Spleen (tissue), 11 donors: ENCODE measurements at regions not wholly inside any gene's neighbourhood (a gene's known extent, or its start where the extent isn't known, plus 50 kb on each side); places are given as distances from the start of the nearest gene placed in this dataset.

Experiments used
- DNase-seq: peaks from one replicate; pipeline ENCODE4 v3.0.0-alpha.2; 2020
- H3K27ac ChIP-seq, 8 donors: fragments of 200-600 bp; sonication (generic) in 7 of 8; 1 replicate in 4 of 8; 2 replicates in 4 of 8; pipeline versions ENCODE4 v1.5.0 to v1.8.0; 2016 to 2021; ENCODE audit warnings: inconsistent platforms in 4 of 8, mild to moderate bottlenecking in 4 of 8, moderate library complexity in 1 of 8
- H3K27me3 ChIP-seq, 7 donors: fragments of 200-600 bp; sonication (generic) in 6 of 7; replicated peaks in 1 of 7; 1 replicate in 4 of 7; 2 replicates in 3 of 7; pipeline versions ENCODE4 v1.5.0 to v1.8.0; 2016 to 2021; ENCODE audit warnings: inconsistent platforms in 3 of 7, mild to moderate bottlenecking in 1 of 7
- H3K36me3 ChIP-seq, 6 donors: fragments of 200-600 bp; sonication (generic) in 5 of 6; 1 replicate in 4 of 6; 2 replicates in 2 of 6; pipeline versions ENCODE4 v1.5.0 to v1.8.0; 2016 to 2021; ENCODE audit warnings: inconsistent platforms in 2 of 6
- H3K4me1 ChIP-seq, 6 donors: fragments of 200-600 bp; sonication (generic) in 5 of 6; 1 replicate in 3 of 6; 2 replicates in 3 of 6; pipeline versions ENCODE4 v1.5.0 to v1.8.0; 2016 to 2021; ENCODE audit warnings: inconsistent platforms in 3 of 6
- H3K4me3 ChIP-seq, 8 donors: fragments of 200-600 bp; sonication (generic) in 7 of 8; 1 replicate in 4 of 8; 2 replicates in 4 of 8; pipeline versions ENCODE4 v1.5.0 to v1.8.0; 2016 to 2021; ENCODE audit warnings: inconsistent platforms in 4 of 8, mild to moderate bottlenecking in 4 of 8, moderate library complexity in 2 of 8
- H3K9me3 ChIP-seq, 8 donors: fragments of 200-600 bp; sonication (generic) in 7 of 8; 1 replicate in 4 of 8; 2 replicates in 4 of 8; pipeline versions ENCODE4 v1.5.0 to v1.8.0; 2016 to 2021; ENCODE audit warnings: inconsistent platforms in 4 of 8
- POLR2A ChIP-seq, 3 donors: fragments of 450-650 bp; IDR thresholded peaks; one replicate each; pipeline ENCODE4 v1.5.1; 2017; ENCODE audit warnings: antibody characterized with exemption in 3 of 3, mild to moderate bottlenecking in 1 of 3
- POLR2AphosphoS5 ChIP-seq, 3 donors: sonication (generic); formaldehyde crosslinking; IDR thresholded peaks; one replicate each; pipeline ENCODE4 v1.5.1; 2017; ENCODE audit warnings: antibody characterized with exemption in 3 of 3
- WGBS, 5 donors: extraction: QIAGEN DNeasy Blood & Tissue Kit in 3 of 5; methylation state at CpG; one replicate each; pipeline versions ENCODE4 v1.1.5 to v1.1.7; 2013 to 2018; 5-methylcytosine and 5-hydroxymethylcytosine counted together
- intact Hi-C: fragments of 100-400 bp; cut with DNase I; formaldehyde crosslinking; loops from one replicate; pipeline ENCODE4 v1.15.0; 2023; ENCODE audit warnings: low total_unique reads
- TF ChIP-seq, protein P1 (sequence below), 11 experiments: fragments of 200-600 bp in 7 of 11; fragments of 450-650 bp in 4 of 11; sonication (generic) in 4 of 11; IDR thresholded peaks in 8 of 11; conservative IDR thresholded peaks in 3 of 11; 1 replicate in 7 of 11; 2 replicates in 4 of 11; pipeline versions ENCODE4 v1.4.0 to v1.8.0; 2016 to 2021; ENCODE audit warnings: antibody characterized with exemption in 11 of 11, inconsistent platforms in 4 of 11, mild to moderate bottlenecking in 1 of 11
- donor health status: healthy with polysubstance abuse.
- donor health status: DM: no; HTN: no; CAD: no; lungs with moderate emphysema.
- donor health status: DM: no; HTN: no; CAD: no.
- donor health status: Bipolar disorder and iron deficiency.
- donor health status: healthy.
- donor health status: DM: no; HTN: no; CAD: no.
- donor health status: DM: yes; HTN: yes; CAD: no.

- H3K9me3 ChIP-seq = no peaks in the 10 kb centered on the region
- no peaks in the 10 kb centered on the region for H3K27me3 ChIP-seq
- 81 to 95% (median 92%) methylated on average over 1 of the region's 1 CpG for WGBS, 5 donors
- H3K4me3 ChIP-seq = no peak overlapping the region
- H3K4me1 ChIP-seq = no peaks in the 10 kb centered on the region
- no peak for DNase-seq
- no peaks in the 10 kb centered on the region for H3K36me3 ChIP-seq
- intact Hi-C loops = no loop called here
- no peak overlapping the region for H3K27ac ChIP-seq
- TF ChIP-seq, protein P1, sequence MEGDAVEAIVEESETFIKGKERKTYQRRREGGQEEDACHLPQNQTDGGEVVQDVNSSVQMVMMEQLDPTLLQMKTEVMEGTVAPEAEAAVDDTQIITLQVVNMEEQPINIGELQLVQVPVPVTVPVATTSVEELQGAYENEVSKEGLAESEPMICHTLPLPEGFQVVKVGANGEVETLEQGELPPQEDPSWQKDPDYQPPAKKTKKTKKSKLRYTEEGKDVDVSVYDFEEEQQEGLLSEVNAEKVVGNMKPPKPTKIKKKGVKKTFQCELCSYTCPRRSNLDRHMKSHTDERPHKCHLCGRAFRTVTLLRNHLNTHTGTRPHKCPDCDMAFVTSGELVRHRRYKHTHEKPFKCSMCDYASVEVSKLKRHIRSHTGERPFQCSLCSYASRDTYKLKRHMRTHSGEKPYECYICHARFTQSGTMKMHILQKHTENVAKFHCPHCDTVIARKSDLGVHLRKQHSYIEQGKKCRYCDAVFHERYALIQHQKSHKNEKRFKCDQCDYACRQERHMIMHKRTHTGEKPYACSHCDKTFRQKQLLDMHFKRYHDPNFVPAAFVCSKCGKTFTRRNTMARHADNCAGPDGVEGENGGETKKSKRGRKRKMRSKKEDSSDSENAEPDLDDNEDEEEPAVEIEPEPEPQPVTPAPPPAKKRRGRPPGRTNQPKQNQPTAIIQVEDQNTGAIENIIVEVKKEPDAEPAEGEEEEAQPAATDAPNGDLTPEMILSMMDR (IDR thresholded peaks at IDR 0.05 in 8 of 11, conservative IDR thresholded peaks at IDR 0.05 in 3 of 11) = no peak
- TF ChIP-seq POLR2AphosphoS5 (IDR thresholded peaks at IDR 0.05) = no peak
- TF ChIP-seq POLR2A (IDR thresholded peaks at IDR 0.05) = no peak
These were observed 160.8 kb upstream of the SEL1L start for GRCh38 chr14:81694419-81694818.

DNA sequence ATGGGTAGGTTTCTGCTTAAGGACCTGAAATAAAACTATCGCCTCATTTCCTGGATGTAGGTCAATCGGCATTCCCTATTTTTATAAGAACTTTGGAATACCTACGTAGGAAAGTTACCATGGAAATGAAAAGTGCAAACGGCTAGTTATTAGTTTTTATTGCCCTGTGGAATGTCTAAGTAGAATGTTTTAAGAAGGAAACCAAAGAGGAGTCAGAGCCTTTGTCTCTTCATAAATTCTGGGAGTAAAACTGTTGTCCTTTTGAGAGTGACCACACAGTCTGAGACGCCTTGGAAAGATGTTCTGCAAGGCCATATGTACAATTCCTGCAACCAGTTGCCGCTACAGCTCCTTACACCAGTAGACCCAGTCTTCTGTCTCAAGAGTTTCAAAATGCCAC is 176.0 kb upstream of the SEL1L start:
- Histone ChIP-seq H3K36me3 (no peaks in the 10 kb centered on the region), H3K27me3 (no peaks in the 10 kb centered on the region), H3K4me1 (no peaks in the 10 kb centered on the region), H3K27ac (no peak overlapping the region), H3K4me3 (no peak overlapping the region), H3K9me3 (peaks cover 0 to 15% (median 10%) of the 10 kb centered on the region in 8 donors)
- TF ChIP-seq POLR2A (IDR thresholded peaks at IDR 0.05) (no peak), POLR2AphosphoS5 (IDR thresholded peaks at IDR 0.05) (no peak)
- TF ChIP-seq, protein P1 (IDR thresholded peaks at IDR 0.05 in 8 of 11, conservative IDR thresholded peaks at IDR 0.05 in 3 of 11) = no peak
- 50 to 63% (median 58%) methylated on average over 6 of the region's 6 CpGs for WGBS, 5 donors
- intact Hi-C loops = no loop called here
- DNase-seq = no peak

- peaks cover 0 to 9% (median 4%) of the 10 kb centered on the region in 8 donors for H3K9me3 ChIP-seq
- H3K27ac ChIP-seq = no peak overlapping the region
- H3K36me3 ChIP-seq = no peaks in the 10 kb centered on the region
- no peak for DNase-seq
- intact Hi-C loops = no loop called here
- no peaks in the 10 kb centered on the region for H3K27me3 ChIP-seq
- WGBS, 5 donors = 45 to 49% (median 47%) methylated on average over 2 of the region's 2 CpGs
- TF ChIP-seq, protein P1 (IDR thresholded peaks at IDR 0.05 in 8 of 11, conservative IDR thresholded peaks at IDR 0.05 in 3 of 11) = peak in 7 of 11 experiments; percentile 35 to 55 (median 48)
- no peak for TF ChIP-seq POLR2AphosphoS5 (IDR thresholded peaks at IDR 0.05)
- H3K4me3 ChIP-seq = no peak overlapping the region
- no peaks in the 10 kb centered on the region for H3K4me1 ChIP-seq
These were observed 176.7 kb upstream of the SEL1L start for GRCh38 chr14:81710232-81710845.

DNA sequence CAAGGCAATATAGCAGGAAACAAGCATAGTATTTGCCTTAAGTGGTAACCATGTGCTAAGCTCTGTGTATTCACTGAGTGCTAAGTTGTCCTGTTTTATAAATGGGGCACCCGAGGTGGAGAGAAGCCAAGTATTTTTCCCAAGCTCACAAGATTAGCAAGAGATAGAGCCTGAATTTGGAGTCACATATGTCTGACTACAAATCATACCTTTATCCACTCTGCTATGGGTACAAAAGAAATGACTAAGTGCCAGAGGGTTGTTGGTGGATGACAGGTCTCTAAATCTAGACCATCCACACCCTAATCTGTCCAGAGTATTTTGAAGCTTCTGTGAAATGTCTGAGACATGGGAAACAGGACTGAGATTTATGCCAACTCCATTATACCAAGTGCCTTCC is 182.1 kb upstream of the SEL1L start:
- TF ChIP-seq POLR2AphosphoS5 (IDR thresholded peaks at IDR 0.05) (no peak), POLR2A (IDR thresholded peaks at IDR 0.05) (no peak)
- TF ChIP-seq, protein P1 (IDR thresholded peaks at IDR 0.05 in 8 of 11, conservative IDR thresholded peaks at IDR 0.05 in 3 of 11) = no peak
- Histone ChIP-seq H3K27ac (no peak overlapping the region), H3K4me3 (no peak overlapping the region), H3K27me3 (no peaks in the 10 kb centered on the region), H3K9me3 (no peaks in the 10 kb centered on the region), H3K4me1 (no peaks in the 10 kb centered on the region), H3K36me3 (no peaks in the 10 kb centered on the region)
- 67 to 100% (median 81%) methylated on average over 1 of the region's 1 CpG for WGBS, 5 donors
- intact Hi-C loops = no loop called here
- DNase-seq = no peak
